Heart left ventricle (tissue), 13 donors: ENCODE measurements at regions not wholly inside any gene's neighbourhood (a gene's known extent, or its start where the extent isn't known, plus 50 kb on each side); places are given as distances from the start of the nearest gene placed in this dataset.

ENCODE experiments used
- CTCF ChIP-seq, 12 donors: fragments of 200-600 bp; sonication (generic) in 4 of 12; IDR thresholded peaks; one replicate each; pipeline versions ENCODE4 v1.5.0 to v1.8.0; 2018 to 2022; ENCODE audit warnings: antibody characterized with exemption in 12 of 12, mild to moderate bottlenecking in 5 of 12
- POLR2A ChIP-seq, 2 donors: fragments of 450-650 bp; IDR thresholded peaks; one replicate each; pipeline ENCODE4 v1.6.1; 2017; ENCODE audit warnings: antibody characterized with exemption in 2 of 2, mild to moderate bottlenecking in 2 of 2, moderate library complexity in 2 of 2
- donor health status: ischemic (EF 13 %, LVEDD 7.1; RV severe dilation, severe dysfunction).
- donor health status: DM: no; HTN: yes; CAD: no.
- donor health status: DM: no; HTN: no; CAD: no.
- donor health status: ischemic (EF 25% LVEDD 6.9; RV normal size, moderate dysfunction).
- donor health status: ischemic (EF 25% LVEDD 5.7; RV mildly dilated, moderate dysfunction).
- donor health status: ischemic (EF 35%, LVEDD 5.7; RV mildly dilated, moderate dysfunction).
- donor health status: nonischemic (EF 11% LVEDD 7.7; RV severe dilation, severe dysfunction).
- donor health status: DM: yes; HTN: yes; CAD: no.
- donor health status: PGD.
- donor health status: ischemic (EF 29% LVEDD 5.4; RV normal size, mild dysfunction).
- donor health status: nonischemic (EF 23%, LVEDD 6.1; RV moderate dilation, normal function).

GRCh38 chr18:57928466-57928865 is 115.6 kb upstream of the NEDD4L start:
- TF ChIP-seq POLR2A (IDR thresholded peaks at IDR 0.05) (no peak), CTCF (IDR thresholded peaks at IDR 0.05) (no peak)
